H9 (cell line): ENCODE measurements at regions not wholly inside any gene's neighbourhood (a gene's known extent, or its start where the extent isn't known, plus 50 kb on each side); places are given as distances from the start of the nearest gene placed in this dataset.

Source experiments
- DNase-seq: peaks from one replicate; pipeline ENCODE4 v3.0.0-alpha.2; 2017
- H2AFZ ChIP-seq: one replicate; pipeline ENCODE4 v1.6.1; 2013; ENCODE audit warnings: mild to moderate bottlenecking, low read length, control low read depth, moderate library complexity
- H2AK5ac ChIP-seq: 2 replicates; pipeline ENCODE4 v1.6.1; 2013; ENCODE audit warnings: low read length, control low read depth, mixed read lengths; ENCODE audit not compliant: insufficient read length
- H2BK120ac ChIP-seq: one replicate; pipeline ENCODE4 v1.6.1; 2013; ENCODE audit warnings: low read depth, mild to moderate bottlenecking, low read length, control low read depth, inconsistent platforms; ENCODE audit not compliant: poor library complexity, severe bottlenecking
- H2BK12ac ChIP-seq: 2 replicates; pipeline ENCODE4 v1.6.1; 2013; ENCODE audit warnings: low read length, control low read depth, mixed read lengths, low read depth; ENCODE audit not compliant: insufficient read length
- H2BK15ac ChIP-seq: 2 replicates; pipeline ENCODE4 v1.6.1; 2013; ENCODE audit warnings: low read depth, low read length, control low read depth
- H2BK20ac ChIP-seq: one replicate; pipeline ENCODE4 v1.6.1; 2013; ENCODE audit warnings: low read depth, mild to moderate bottlenecking, low read length, control low read depth, inconsistent platforms; ENCODE audit not compliant: poor library complexity, severe bottlenecking
- H2BK5ac ChIP-seq: 2 replicates; pipeline ENCODE4 v1.6.1; 2013; ENCODE audit warnings: low read length, control low read depth, mixed read lengths; ENCODE audit not compliant: insufficient read length
- H3K14ac ChIP-seq: 2 replicates; pipeline ENCODE4 v1.6.1; 2013; ENCODE audit warnings: low read length, control low read depth; ENCODE audit not compliant: insufficient read depth
- H3K18ac ChIP-seq: 2 replicates; pipeline ENCODE4 v1.6.1; 2013; ENCODE audit warnings: low read depth, mild to moderate bottlenecking, mixed read lengths, low read length, control low read depth; ENCODE audit not compliant: insufficient read length
- H3K23ac ChIP-seq: 2 replicates; pipeline ENCODE4 v1.6.1; 2013; ENCODE audit warnings: low read length, control low read depth, mixed read lengths, low read depth; ENCODE audit not compliant: insufficient read length
- H3K23me2 ChIP-seq: 2 replicates; pipeline ENCODE4 v1.6.1; 2013; ENCODE audit warnings: low read depth, mild to moderate bottlenecking, mixed read lengths, low read length, control low read depth; ENCODE audit not compliant: insufficient read length, poor library complexity, severe bottlenecking
- H3K27ac ChIP-seq: 2 replicates; pipeline ENCODE4 v1.5.1; 2013; ENCODE audit warnings: low read length, control low read depth, mixed read lengths, low read depth; ENCODE audit not compliant: insufficient read length
- H3K27me3 ChIP-seq: 2 replicates; pipeline ENCODE4 v1.6.1; 2013; ENCODE audit warnings: low read length, control low read depth, inconsistent platforms; ENCODE audit not compliant: insufficient read depth
- H3K4ac ChIP-seq: 2 replicates; pipeline ENCODE4 v1.6.1; 2013; ENCODE audit warnings: low read depth, mild to moderate bottlenecking, control low read depth, inconsistent platforms, low read length, moderate library complexity
- H3K4me1 ChIP-seq: 2 replicates; pipeline ENCODE4 v1.6.1; 2013; ENCODE audit warnings: low read length, control low read depth, inconsistent platforms; ENCODE audit not compliant: insufficient read depth
- H3K4me2 ChIP-seq: 2 replicates; pipeline ENCODE4 v1.6.1; 2013; ENCODE audit warnings: low read length, control low read depth, mixed read lengths; ENCODE audit not compliant: insufficient read length, insufficient read depth
- H3K56ac ChIP-seq: 2 replicates; pipeline ENCODE4 v1.6.1; 2013; ENCODE audit warnings: low read depth, mild to moderate bottlenecking, mixed read lengths, low read length, control low read depth; ENCODE audit not compliant: insufficient read length
- H3K79me1 ChIP-seq: 2 replicates; pipeline ENCODE4 v1.6.1; 2013; ENCODE audit warnings: low read depth, mild to moderate bottlenecking, moderate library complexity, low read length, control low read depth, inconsistent platforms; ENCODE audit not compliant: insufficient read depth, poor library complexity, severe bottlenecking
- H3K79me2 ChIP-seq: 2 replicates; pipeline ENCODE4 v1.6.1; 2013; ENCODE audit warnings: low read length, control low read depth, inconsistent platforms; ENCODE audit not compliant: insufficient read depth
- H3K9ac ChIP-seq: 2 replicates; pipeline ENCODE4 v1.6.1; 2013; ENCODE audit warnings: low read length, control low read depth, mixed read lengths; ENCODE audit not compliant: insufficient read length; ENCODE audit errors: extremely low read depth
- H3K9me3 ChIP-seq: one replicate; pipeline ENCODE4 v1.6.1; 2013; ENCODE audit warnings: low read depth, low read length, inconsistent platforms; ENCODE audit not compliant: control insufficient read depth
- H3T11ph ChIP-seq: one replicate; pipeline ENCODE4 v1.6.1; 2013; ENCODE audit warnings: mild to moderate bottlenecking, low read length, control low read depth, inconsistent platforms
- H4K20me1 ChIP-seq: one replicate; pipeline ENCODE4 v1.6.1; 2013; ENCODE audit not compliant: control insufficient read depth, insufficient read length, insufficient read depth
- H4K5ac ChIP-seq: 2 replicates; pipeline ENCODE4 v1.6.1; 2013; ENCODE audit warnings: low read depth, mild to moderate bottlenecking, mixed read lengths, low read length, control low read depth; ENCODE audit not compliant: insufficient read length
- H4K8ac ChIP-seq: replicated peaks from 2 replicates; pipeline ENCODE4 v1.6.1; 2013; ENCODE audit warnings: low read length, control low read depth, mixed read lengths, low read depth; ENCODE audit not compliant: insufficient read length
- H4K91ac ChIP-seq: 2 replicates; pipeline ENCODE4 v1.6.1; 2013; ENCODE audit warnings: low read depth, mild to moderate bottlenecking, moderate library complexity, mixed read lengths, low read length, control low read depth; ENCODE audit not compliant: insufficient read length
- H3K27ac Mint-ChIP-seq, 3 experiments: 2 replicates in 2 of 3; 3 replicates in 1 of 3; pipeline ENCODE4 v1.8.0; 2020 to 2021; ENCODE audit warnings: mixed read lengths in 3 of 3, mild to moderate bottlenecking in 1 of 3, moderate library complexity in 1 of 3
- H3K27me3 Mint-ChIP-seq: 2 replicates; pipeline ENCODE4 v1.8.0; 2021; ENCODE audit warnings: low read depth, mild to moderate bottlenecking, moderate library complexity, mixed read lengths
- H3K36me3 Mint-ChIP-seq, 3 experiments: 2 replicates in 2 of 3; 3 replicates in 1 of 3; pipeline ENCODE4 v1.8.0; 2020 to 2021; ENCODE audit warnings: low read depth in 3 of 3, mixed read lengths in 3 of 3; ENCODE audit not compliant: insufficient read depth in 1 of 3
- H3K4me1 Mint-ChIP-seq, 2 experiments: 2 replicates each; pipeline ENCODE4 v1.8.0; 2020; ENCODE audit warnings: mixed read lengths in 2 of 2
- H3K4me3 Mint-ChIP-seq, 2 experiments: 2 replicates in 1 of 2; 3 replicates in 1 of 2; pipeline ENCODE4 v1.8.0; 2020 to 2021; ENCODE audit warnings: mild to moderate bottlenecking in 2 of 2, mixed read lengths in 2 of 2, moderate library complexity in 1 of 2
- H3K9me3 Mint-ChIP-seq, 2 experiments: 2 replicates in 1 of 2; 3 replicates in 1 of 2; pipeline ENCODE4 v1.8.0; 2020; ENCODE audit warnings: mild to moderate bottlenecking in 2 of 2, mixed read lengths in 2 of 2, moderate library complexity in 1 of 2
- CTCF ChIP-seq: fragments of 200-600 bp; sonication (generic); conservative IDR thresholded peaks from 3 replicates; pipeline ENCODE4 v1.8.0; 2021; ENCODE audit warnings: antibody characterized with exemption, mild to moderate bottlenecking
- WGBS: extraction: QIAGEN DNeasy Blood & Tissue Kit; methylation state at CpG from one replicate; pipeline ENCODE4 v1.1.7; 2013; ENCODE audit warnings: missing lambda C conversion rate, low lambda C conversion rate, mixed read lengths; ENCODE audit not compliant: insufficient read length; ENCODE audit errors: extremely low coverage; 5-methylcytosine and 5-hydroxymethylcytosine counted together

- H3K4me1 Mint-ChIP-seq, result peaks cover 5 to 9% of the 10 kb centered on the region in 2 experiments
- no peak overlapping the region for H2BK15ac ChIP-seq
- H2BK120ac ChIP-seq, result no peak overlapping the region
- H3K27ac ChIP-seq, result no peak overlapping the region
- H3K4me2 ChIP-seq, result no peak overlapping the region
- no peaks in the 10 kb centered on the region; a peak in 1 of 5 replicates for H3K9me3 Mint-ChIP-seq
- no peaks in the 10 kb centered on the region for H3K79me2 ChIP-seq
- H3K79me1 ChIP-seq, result no peaks in the 10 kb centered on the region
- no peak overlapping the region for H3K14ac ChIP-seq
- H4K20me1 ChIP-seq, result no peaks in the 10 kb centered on the region
- no peaks in the 10 kb centered on the region; the same call in 1 of the 2 replicates for H3K27me3 Mint-ChIP-seq
- H4K91ac ChIP-seq, result no peak overlapping the region
- no peak overlapping the region for H2AFZ ChIP-seq
- no peaks in the 10 kb centered on the region for H3K23me2 ChIP-seq
- H3K18ac ChIP-seq, result no peak overlapping the region
- no peak overlapping the region for H3K4ac ChIP-seq
- H3K27me3 ChIP-seq, result no peaks in the 10 kb centered on the region
- H3K56ac ChIP-seq, result no peak overlapping the region
- H2BK12ac ChIP-seq, result no peak overlapping the region
- H3K9ac ChIP-seq, result no peak overlapping the region
- H4K5ac ChIP-seq, result no peak overlapping the region
- no peak overlapping the region for H3K4me3 Mint-ChIP-seq
- no peak overlapping the region for H2BK5ac ChIP-seq
- no peak for DNase-seq
- no peak overlapping the region for H2BK20ac ChIP-seq
- no peaks in the 10 kb centered on the region for H3K4me1 ChIP-seq
- H3K9me3 ChIP-seq, result no peaks in the 10 kb centered on the region
- no peak overlapping the region for H3K23ac ChIP-seq
- no peak overlapping the region for H3T11ph ChIP-seq
- WGBS, result no CpG with 5 or more reads among the region's 2 CpGs
- H4K8ac ChIP-seq, result no peak overlapping the region
- H2AK5ac ChIP-seq, result no peak overlapping the region
- TF ChIP-seq CTCF, result no peak
- H3K36me3 Mint-ChIP-seq, result no peaks in the 10 kb centered on the region
- peak overlapping the region in 1 of 3 experiments; percentile 64; a peak in 1 of 7 replicates for H3K27ac Mint-ChIP-seq
Observed at GRCh38 chr17:15893658-15894024, 51.3 kb upstream of the ADORA2B start.
